Thyroid gland (tissue), 4 donors: ENCODE measurements at regions not wholly inside any gene's neighbourhood (a gene's known extent, or its start where the extent isn't known, plus 50 kb on each side); places are given as distances from the start of the nearest gene placed in this dataset.
A peak's percentile ranks its signal among the peaks of the same experiment; 100 is the strongest.

Source experiments
- DNase-seq, 2 donors: peaks; one replicate each; pipeline ENCODE4 v3.0.0-alpha.2; 2019
- H3K27ac ChIP-seq, 3 donors: fragments of 200-600 bp; sonication (generic); 1 replicate in 2 of 3; 2 replicates in 1 of 3; pipeline ENCODE4 v1.5.1; 2016 to 2019; ENCODE audit warnings: mild to moderate bottlenecking in 1 of 3, moderate library complexity in 1 of 3
- H3K27me3 ChIP-seq: fragments of 200-600 bp; sonication (generic); one replicate; pipeline ENCODE4 v1.5.1; 2019
- H3K36me3 ChIP-seq, 2 donors: fragments of 200-600 bp; sonication (generic); one replicate each; pipeline ENCODE4 v1.5.1; 2016 to 2019
- H3K4me1 ChIP-seq, 2 donors: fragments of 200-600 bp; sonication (generic); one replicate each; pipeline ENCODE4 v1.5.1; 2017 to 2019
- H3K4me3 ChIP-seq, 3 donors: fragments of 200-600 bp; sonication (generic); replicated peaks in 1 of 3; 1 replicate in 2 of 3; 2 replicates in 1 of 3; pipeline ENCODE4 v1.5.1; 2016; ENCODE audit warnings: mild to moderate bottlenecking in 1 of 3
- H3K9me3 ChIP-seq: fragments of 200-600 bp; sonication (generic); one replicate; pipeline ENCODE4 v1.5.1; 2017
- POLR2A ChIP-seq, 2 donors: fragments of 450-650 bp; IDR thresholded peaks; one replicate each; pipeline ENCODE4 v1.6.1; 2017; ENCODE audit warnings: antibody characterized with exemption in 2 of 2, mild to moderate bottlenecking in 2 of 2, moderate library complexity in 1 of 2
- WGBS, 2 donors: methylation state at CpG; one replicate each; pipeline ENCODE4 v1.1.5; 2017; 5-methylcytosine and 5-hydroxymethylcytosine counted together
- intact Hi-C: fragments of 100-400 bp; cut with DNase I; formaldehyde crosslinking; loops from one replicate; pipeline ENCODE4 v1.15.1; 2023
- TF ChIP-seq, protein P1 (sequence below), 6 experiments: fragments of 200-600 bp in 3 of 6; fragments of 450-650 bp in 3 of 6; sonication (generic) in 3 of 6; IDR thresholded peaks; one replicate each; pipeline ENCODE4 v1.5.1; 2016 to 2019; ENCODE audit warnings: antibody characterized with exemption in 6 of 6, mild to moderate bottlenecking in 2 of 6, inconsistent platforms in 1 of 6, moderate library complexity in 1 of 6

- Histone ChIP-seq H3K4me3 (no peak overlapping the region), H3K4me1 (peaks cover 0 to under 1% of the 10 kb centered on the region in 2 donors), H3K27me3 (no peaks in the 10 kb centered on the region), H3K36me3 (no peaks in the 10 kb centered on the region), H3K9me3 (no peaks in the 10 kb centered on the region), H3K27ac (no peak overlapping the region)
- DNase-seq: no peak
- TF ChIP-seq, protein P1, sequence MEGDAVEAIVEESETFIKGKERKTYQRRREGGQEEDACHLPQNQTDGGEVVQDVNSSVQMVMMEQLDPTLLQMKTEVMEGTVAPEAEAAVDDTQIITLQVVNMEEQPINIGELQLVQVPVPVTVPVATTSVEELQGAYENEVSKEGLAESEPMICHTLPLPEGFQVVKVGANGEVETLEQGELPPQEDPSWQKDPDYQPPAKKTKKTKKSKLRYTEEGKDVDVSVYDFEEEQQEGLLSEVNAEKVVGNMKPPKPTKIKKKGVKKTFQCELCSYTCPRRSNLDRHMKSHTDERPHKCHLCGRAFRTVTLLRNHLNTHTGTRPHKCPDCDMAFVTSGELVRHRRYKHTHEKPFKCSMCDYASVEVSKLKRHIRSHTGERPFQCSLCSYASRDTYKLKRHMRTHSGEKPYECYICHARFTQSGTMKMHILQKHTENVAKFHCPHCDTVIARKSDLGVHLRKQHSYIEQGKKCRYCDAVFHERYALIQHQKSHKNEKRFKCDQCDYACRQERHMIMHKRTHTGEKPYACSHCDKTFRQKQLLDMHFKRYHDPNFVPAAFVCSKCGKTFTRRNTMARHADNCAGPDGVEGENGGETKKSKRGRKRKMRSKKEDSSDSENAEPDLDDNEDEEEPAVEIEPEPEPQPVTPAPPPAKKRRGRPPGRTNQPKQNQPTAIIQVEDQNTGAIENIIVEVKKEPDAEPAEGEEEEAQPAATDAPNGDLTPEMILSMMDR (IDR thresholded peaks at IDR 0.05): no peak
- no peak for TF ChIP-seq POLR2A (IDR thresholded peaks at IDR 0.05)
- intact Hi-C loops: no loop called here
- WGBS, 2 donors: 80 to 83% methylated on average over 1 of the region's 1 CpG
Measured at GRCh38 chr20:16978497-16978896, 230.3 kb downstream of the OTOR start.

DNA sequence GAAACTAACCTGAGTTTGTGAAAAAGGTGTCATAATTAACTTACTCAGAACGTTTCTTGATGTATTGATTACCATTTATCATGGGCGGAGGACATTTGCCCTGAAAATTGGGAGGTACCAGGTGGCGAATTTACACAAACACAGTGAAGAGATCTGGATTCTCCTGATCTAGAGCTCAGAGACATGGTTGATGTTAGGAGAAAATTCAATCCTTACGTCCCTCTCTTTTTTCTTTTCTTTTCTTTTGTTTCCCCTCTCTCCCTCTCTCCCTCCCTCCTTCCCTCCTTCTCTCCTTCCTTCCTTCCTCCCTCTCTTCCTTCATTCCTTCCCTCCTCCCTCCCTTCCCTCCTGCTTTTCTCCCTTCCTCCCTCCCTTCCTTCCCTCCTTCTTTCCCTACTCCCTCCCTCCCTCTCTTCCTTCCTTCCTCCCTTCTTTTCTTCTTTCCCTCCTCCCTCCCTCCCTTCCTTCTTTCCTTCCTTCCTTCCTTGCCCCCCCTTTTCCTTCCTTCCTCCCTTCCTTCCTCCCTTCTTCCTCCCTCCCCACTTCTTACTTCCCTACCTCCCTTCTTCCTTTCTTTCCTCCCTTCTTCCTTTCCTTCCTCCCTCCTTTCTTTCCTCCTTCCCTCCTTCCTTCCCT, 234.1 kb downstream of the OTOR start:
- intact Hi-C loops: no loop called here
- TF ChIP-seq, protein P1 (IDR thresholded peaks at IDR 0.05): no peak
- TF ChIP-seq POLR2A (IDR thresholded peaks at IDR 0.05): no peak
- WGBS, 2 donors: 84 to 93% methylated on average over 4 of the region's 4 CpGs
- H3K4me1 ChIP-seq: peaks cover 15 to 18% of the 10 kb centered on the region in 2 donors
- H3K4me3 ChIP-seq: no peak overlapping the region
- no peak overlapping the region for H3K27ac ChIP-seq
- no peaks in the 10 kb centered on the region for H3K36me3 ChIP-seq
- DNase-seq: no peak
- H3K27me3 ChIP-seq: no peaks in the 10 kb centered on the region
- H3K9me3 ChIP-seq: no peaks in the 10 kb centered on the region

DNA sequence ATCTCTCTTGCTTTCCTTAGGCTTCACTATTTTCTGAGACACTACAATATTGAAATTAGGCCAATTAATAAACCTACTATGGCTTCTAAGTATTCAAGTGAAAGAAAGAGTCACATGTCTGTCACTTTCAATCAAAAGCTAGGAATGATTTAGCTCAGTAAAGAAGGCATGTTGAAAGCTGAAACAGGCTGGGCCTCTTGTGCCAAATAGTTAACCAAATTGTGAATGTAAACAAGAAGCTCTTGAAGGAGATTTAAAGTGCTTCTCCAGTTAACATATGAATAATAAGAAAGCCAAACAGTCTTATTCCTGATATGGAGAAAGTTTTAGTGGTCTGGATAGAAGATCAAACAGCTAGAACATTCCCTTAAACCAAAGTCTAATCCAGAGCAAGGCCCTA, 236.3 kb downstream of the OTOR start:
- H3K4me1 ChIP-seq: peaks cover 15 to 18% of the 10 kb centered on the region in 2 donors
- intact Hi-C loops: no loop called here
- no peaks in the 10 kb centered on the region for H3K9me3 ChIP-seq
- DNase-seq: no peak
- no peak overlapping the region for H3K4me3 ChIP-seq
- TF ChIP-seq POLR2A (IDR thresholded peaks at IDR 0.05): no peak
- TF ChIP-seq, protein P1 (IDR thresholded peaks at IDR 0.05): no peak
- H3K27me3 ChIP-seq: no peaks in the 10 kb centered on the region
- peak overlapping the region; percentile 6 to 56 (median 9) for H3K27ac ChIP-seq
- H3K36me3 ChIP-seq: no peaks in the 10 kb centered on the region

DNA sequence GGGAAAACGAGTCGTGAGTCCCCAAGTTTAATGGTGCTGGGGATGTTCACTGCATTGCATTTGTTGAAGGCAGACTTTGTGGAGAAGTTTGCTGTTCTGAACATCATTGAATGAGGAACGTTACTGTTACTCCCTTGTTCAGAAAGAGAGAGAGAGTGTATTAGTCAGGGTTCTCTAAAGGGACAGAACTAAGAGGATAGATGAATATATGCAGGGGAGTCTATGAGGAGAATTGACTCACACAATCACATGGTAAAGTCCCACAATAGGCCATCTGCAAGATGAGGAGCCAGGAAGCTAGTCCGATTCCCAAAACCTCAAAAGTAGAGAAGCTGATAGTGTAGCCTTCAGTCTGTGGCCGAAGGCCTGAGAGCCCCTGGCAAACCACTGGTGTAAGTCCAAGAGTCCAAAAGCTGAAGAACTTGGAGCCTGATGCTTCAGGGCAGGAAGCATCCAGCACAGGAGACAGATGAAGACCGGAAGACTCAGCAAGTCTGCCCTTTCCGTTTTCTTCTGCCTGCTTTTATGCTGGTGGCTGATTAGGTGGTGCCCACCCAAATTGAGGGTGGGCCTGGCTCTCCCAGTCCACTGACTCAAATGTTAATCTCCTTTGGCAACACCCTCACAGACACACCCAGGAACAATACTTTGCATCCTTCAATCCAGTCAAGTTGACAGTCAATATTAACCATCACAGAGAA, 223.5 kb upstream of the PCSK2 start:
- WGBS, 2 donors: 91 to 94% methylated on average over 7 of the region's 7 CpGs

GRCh38 chr20:17010181-17010580, 216.7 kb upstream of the PCSK2 start:
- no peak for DNase-seq
- TF ChIP-seq, protein P1 (IDR thresholded peaks at IDR 0.05): no peak
- no peak for TF ChIP-seq POLR2A (IDR thresholded peaks at IDR 0.05)
- Histone ChIP-seq H3K9me3 (no peaks in the 10 kb centered on the region), H3K27ac (no peak overlapping the region), H3K4me1 (no peaks in the 10 kb centered on the region), H3K36me3 (no peaks in the 10 kb centered on the region), H3K27me3 (no peaks in the 10 kb centered on the region), H3K4me3 (no peak overlapping the region)
- WGBS, 2 donors: 76 to 93% methylated on average over 1 of the region's 1 CpG
- intact Hi-C loops: no loop called here

More for the DNA sequence above, 223.5 kb upstream of the PCSK2 start:
- Histone ChIP-seq H3K9me3 (no peaks in the 10 kb centered on the region), H3K27me3 (no peaks in the 10 kb centered on the region), H3K36me3 (no peaks in the 10 kb centered on the region), H3K4me3 (no peak overlapping the region), H3K4me1 (no peaks in the 10 kb centered on the region), H3K27ac (no peak overlapping the region)
- no peak for DNase-seq
- intact Hi-C loops: no loop called here
- TF ChIP-seq, protein P1 (IDR thresholded peaks at IDR 0.05): no peak
- TF ChIP-seq POLR2A (IDR thresholded peaks at IDR 0.05): no peak
